ENCODE measurements at regions not wholly inside any gene's neighbourhood (a gene's known extent, or its start where the extent isn't known, plus 50 kb on each side); places are given as distances from the start of the nearest gene placed in this dataset.

- TF ChIP-seq, protein P1, sequence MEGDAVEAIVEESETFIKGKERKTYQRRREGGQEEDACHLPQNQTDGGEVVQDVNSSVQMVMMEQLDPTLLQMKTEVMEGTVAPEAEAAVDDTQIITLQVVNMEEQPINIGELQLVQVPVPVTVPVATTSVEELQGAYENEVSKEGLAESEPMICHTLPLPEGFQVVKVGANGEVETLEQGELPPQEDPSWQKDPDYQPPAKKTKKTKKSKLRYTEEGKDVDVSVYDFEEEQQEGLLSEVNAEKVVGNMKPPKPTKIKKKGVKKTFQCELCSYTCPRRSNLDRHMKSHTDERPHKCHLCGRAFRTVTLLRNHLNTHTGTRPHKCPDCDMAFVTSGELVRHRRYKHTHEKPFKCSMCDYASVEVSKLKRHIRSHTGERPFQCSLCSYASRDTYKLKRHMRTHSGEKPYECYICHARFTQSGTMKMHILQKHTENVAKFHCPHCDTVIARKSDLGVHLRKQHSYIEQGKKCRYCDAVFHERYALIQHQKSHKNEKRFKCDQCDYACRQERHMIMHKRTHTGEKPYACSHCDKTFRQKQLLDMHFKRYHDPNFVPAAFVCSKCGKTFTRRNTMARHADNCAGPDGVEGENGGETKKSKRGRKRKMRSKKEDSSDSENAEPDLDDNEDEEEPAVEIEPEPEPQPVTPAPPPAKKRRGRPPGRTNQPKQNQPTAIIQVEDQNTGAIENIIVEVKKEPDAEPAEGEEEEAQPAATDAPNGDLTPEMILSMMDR (IDR thresholded peaks at IDR 0.05; ENCODE audit: extremely low read depth in 1 of 2, insufficient read depth in 1 of 2, low read depth in 1 of 2, low read length in 2 of 2): no peak
- TF ChIP-seq POLR2A (IDR thresholded peaks at IDR 0.05; ENCODE audit: low read depth, low read length) (no peak), EZH2 (IDR thresholded peaks at IDR 0.05; ENCODE audit: borderline replicate concordance, low read depth, low read length, severe bottlenecking) (no peak), GATA2 (IDR thresholded peaks at IDR 0.05; ENCODE audit: insufficient read depth, insufficient read length, low read depth, low read length) (no peak)
These were observed 649.0 kb upstream of the ANKRD30A start for GRCh38 chr10:36476399-36476798.

Data from endothelial cell of umbilical vein (primary cell).